ENCODE measurements at regions not wholly inside any gene's neighbourhood (a gene's known extent, or its start where the extent isn't known, plus 50 kb on each side); places are given as distances from the start of the nearest gene placed in this dataset.
"Not testable (repeated sequence)": the region's sequence is repeated elsewhere in the genome, so short reads cannot be mapped to it uniquely, and the experiment has no call there.

GRCh38 chr17:27958708-27959381, 65.7 kb upstream of the LYRM9 start:
- no peak overlapping the region for H3K4me3 ChIP-seq (ENCODE audit: control insufficient read depth, low read depth, low read length)
- DNase-seq (ENCODE audit: low read depth), result no peak
- TF ChIP-seq, protein P1, sequence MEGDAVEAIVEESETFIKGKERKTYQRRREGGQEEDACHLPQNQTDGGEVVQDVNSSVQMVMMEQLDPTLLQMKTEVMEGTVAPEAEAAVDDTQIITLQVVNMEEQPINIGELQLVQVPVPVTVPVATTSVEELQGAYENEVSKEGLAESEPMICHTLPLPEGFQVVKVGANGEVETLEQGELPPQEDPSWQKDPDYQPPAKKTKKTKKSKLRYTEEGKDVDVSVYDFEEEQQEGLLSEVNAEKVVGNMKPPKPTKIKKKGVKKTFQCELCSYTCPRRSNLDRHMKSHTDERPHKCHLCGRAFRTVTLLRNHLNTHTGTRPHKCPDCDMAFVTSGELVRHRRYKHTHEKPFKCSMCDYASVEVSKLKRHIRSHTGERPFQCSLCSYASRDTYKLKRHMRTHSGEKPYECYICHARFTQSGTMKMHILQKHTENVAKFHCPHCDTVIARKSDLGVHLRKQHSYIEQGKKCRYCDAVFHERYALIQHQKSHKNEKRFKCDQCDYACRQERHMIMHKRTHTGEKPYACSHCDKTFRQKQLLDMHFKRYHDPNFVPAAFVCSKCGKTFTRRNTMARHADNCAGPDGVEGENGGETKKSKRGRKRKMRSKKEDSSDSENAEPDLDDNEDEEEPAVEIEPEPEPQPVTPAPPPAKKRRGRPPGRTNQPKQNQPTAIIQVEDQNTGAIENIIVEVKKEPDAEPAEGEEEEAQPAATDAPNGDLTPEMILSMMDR (IDR thresholded peaks at IDR 0.05; ENCODE audit: control insufficient read depth, insufficient read depth, low read depth, low read length, missing control alignments), result no peak

DNA sequence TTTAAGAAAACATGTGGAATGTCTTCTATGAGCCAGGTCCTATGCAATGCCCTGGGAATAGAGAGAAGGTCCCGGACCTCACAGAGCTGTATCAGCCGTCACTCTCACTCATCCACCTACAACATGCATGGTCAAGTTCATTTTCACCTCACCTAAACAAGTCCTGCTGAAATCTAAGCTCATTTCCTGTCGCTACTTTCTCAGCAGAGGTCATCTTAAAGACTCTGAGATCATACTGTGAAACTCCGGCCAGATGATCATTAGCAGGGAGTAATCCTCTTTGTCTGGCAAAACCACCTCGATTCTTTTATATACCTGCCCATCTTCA, 66.2 kb upstream of the LYRM9 start:
- DNase-seq (ENCODE audit: low read depth), result no peak
- no peak overlapping the region for H3K4me3 ChIP-seq (ENCODE audit: control insufficient read depth, low read depth, low read length)
- TF ChIP-seq, protein P1 (IDR thresholded peaks at IDR 0.05; ENCODE audit: control insufficient read depth, insufficient read depth, low read depth, low read length, missing control alignments), result no peak

- DNase-seq (ENCODE audit: low read depth), result no peak
- TF ChIP-seq, protein P1 (IDR thresholded peaks at IDR 0.05; ENCODE audit: control insufficient read depth, insufficient read depth, low read depth, low read length, missing control alignments), result no peak
- no peak overlapping the region for H3K4me3 ChIP-seq (ENCODE audit: control insufficient read depth, low read depth, low read length)
These were observed 67.2 kb upstream of the LYRM9 start for GRCh38 chr17:27960183-27960849.

DNA sequence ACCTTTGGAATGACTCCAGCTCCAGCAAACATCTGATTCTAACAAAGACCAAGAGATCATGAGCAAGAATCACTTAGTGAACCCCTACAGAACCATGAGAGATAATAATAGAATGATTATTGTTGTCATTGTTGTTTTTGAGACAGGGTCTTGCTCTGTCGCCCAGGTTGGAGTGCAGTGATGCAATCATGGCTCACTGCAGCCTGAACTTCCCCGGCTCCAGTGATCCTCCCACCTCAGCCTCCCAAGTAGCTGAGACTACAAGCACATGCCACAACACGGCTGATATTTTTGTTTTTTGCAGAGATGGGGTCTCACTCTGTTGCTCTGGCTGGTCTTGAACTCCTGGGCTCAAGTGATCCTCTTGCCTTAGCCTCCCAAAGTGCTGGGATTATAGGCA, 69.4 kb upstream of the LYRM9 start:
- H3K4me3 ChIP-seq (ENCODE audit: control insufficient read depth, low read depth, low read length); DNase-seq (ENCODE audit: low read depth): not testable (repeated sequence)

DNA sequence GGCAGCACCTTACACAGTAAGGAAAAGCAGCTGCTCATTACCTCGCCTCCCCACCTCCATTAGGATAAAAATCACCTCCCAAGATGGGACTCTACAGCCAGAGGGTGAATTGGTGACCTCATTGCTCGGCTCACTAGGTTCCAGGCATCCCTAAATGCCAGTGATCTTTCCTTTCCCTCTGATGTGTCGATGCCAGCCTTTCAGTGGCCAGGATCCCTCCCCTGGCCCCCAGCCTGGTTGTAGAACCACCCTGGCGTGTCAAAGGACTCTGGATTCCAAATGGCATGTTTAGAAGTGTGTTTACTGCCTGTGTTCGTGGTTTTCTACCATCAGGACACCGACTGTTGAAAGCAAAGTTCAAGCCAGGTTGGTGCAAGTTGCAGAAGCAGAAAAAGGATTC, 72.1 kb upstream of the LYRM9 start:
- no peak overlapping the region for H3K4me3 ChIP-seq (ENCODE audit: control insufficient read depth, low read depth, low read length)
- no peak for DNase-seq (ENCODE audit: low read depth)
- TF ChIP-seq, protein P1 (IDR thresholded peaks at IDR 0.05; ENCODE audit: control insufficient read depth, insufficient read depth, low read depth, low read length, missing control alignments), result no peak

DNA sequence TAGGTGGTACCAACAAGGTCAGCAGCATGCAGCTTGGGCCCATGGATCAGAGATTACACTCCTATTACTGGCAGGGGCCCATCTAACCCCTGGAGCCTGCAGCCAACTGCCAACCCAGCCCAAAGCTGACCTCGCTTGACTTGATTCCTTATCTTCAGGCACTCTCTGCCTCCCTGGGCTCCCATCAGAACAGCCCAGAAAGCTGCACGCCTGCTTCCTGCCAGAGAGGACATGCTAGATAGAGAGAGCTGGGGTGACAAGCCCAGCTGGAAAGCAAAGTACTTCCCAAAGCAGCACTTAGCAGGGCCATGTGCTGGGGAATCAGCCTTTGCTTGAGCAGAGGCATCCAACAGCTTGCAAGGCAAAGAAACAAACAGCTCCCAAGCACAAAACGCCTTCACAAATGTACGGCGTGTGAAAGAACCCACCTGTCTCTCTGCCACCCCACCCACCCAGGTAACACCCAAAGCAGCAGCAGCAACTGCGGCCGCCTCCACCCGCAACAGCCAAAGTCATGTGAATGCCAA, 74.2 kb upstream of the NLK start:
- TF ChIP-seq, protein P1 (IDR thresholded peaks at IDR 0.05; ENCODE audit: control insufficient read depth, insufficient read depth, low read depth, low read length, missing control alignments), result no peak
- no peak for DNase-seq (ENCODE audit: low read depth)
- H3K4me3 ChIP-seq (ENCODE audit: control insufficient read depth, low read depth, low read length), result no peak overlapping the region

DNA sequence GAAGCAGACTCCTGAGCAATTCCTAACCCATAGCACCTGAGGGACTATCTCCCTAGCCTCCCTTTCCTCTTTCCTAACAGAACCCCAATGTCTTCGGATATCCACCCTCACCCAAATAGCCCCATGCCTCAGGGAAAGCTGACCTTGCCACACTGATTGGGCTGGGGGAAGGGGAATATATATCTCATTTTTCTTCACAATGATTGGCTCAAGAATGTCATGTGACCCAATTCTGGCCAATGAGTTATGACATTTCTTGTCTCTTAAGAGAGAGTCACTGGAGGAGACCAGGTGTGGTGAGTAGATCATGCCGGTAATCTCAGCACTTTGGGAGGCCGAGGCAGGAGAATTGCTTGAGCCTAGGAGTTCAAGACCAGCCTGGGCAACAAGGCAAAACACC, 71.9 kb upstream of the NLK start:
- H3K4me3 ChIP-seq (ENCODE audit: control insufficient read depth, low read depth, low read length), result no peak overlapping the region
- TF ChIP-seq, protein P1 (IDR thresholded peaks at IDR 0.05; ENCODE audit: control insufficient read depth, insufficient read depth, low read depth, low read length, missing control alignments), result no peak

More for the DNA sequence above, 71.9 kb upstream of the NLK start:
- no peak for DNase-seq (ENCODE audit: low read depth)

All from AG09309 (cell line).